Stimulated activated CD4-positive, alpha-beta T cell treated with anti-CD3 and anti-CD28 coated beads, Interleukin-12 subunit alpha, Interleukin-12 subunit beta, amount 100 ng/mL, for 24 hours (primary cell): ENCODE measurements at regions not wholly inside any gene's neighbourhood (a gene's known extent, or its start where the extent isn't known, plus 50 kb on each side); places are given as distances from the start of the nearest gene placed in this dataset.

Source experiments
- DNase-seq, 2 experiments: peaks; one replicate each; pipeline ENCODE4 v3.0.0-alpha.2; 2020; ENCODE audit warnings: low read depth in 2 of 2

DNA sequence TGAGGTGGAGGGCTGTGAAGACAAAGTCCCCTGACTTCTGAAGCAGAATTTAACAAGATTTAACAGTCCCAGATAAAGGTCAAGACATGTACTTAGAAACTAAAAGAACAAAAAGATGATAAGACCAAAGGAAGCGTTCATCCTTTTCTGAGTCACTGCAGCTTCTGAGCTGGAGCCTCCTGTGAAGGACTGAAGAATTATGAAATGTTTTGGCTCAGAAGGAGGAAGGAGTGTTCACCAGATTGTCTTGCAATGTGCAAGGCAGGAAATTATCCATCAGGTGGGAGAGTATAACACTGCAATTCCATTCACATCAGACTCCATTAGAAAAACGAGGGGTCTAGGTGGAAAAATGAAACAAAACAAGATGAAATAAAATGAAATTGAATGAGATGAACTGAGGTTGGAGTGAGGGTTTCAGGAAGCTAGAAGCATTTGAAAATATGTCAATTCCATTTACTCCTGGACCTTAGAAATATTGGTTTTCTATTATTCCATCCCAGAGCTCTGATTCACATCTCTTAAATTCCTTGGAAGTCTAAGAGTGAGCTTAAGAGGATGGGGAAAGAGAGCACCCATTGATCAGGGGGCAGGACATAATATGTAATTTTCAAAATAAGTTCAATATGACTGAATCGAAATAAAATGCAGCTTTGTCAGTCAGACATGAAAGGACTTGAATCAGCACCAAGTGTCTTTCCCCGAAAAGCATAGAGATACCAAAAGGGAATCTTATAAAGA, 186.1 kb upstream of the LNX1 start:
- DNase-seq = no peak

DNA sequence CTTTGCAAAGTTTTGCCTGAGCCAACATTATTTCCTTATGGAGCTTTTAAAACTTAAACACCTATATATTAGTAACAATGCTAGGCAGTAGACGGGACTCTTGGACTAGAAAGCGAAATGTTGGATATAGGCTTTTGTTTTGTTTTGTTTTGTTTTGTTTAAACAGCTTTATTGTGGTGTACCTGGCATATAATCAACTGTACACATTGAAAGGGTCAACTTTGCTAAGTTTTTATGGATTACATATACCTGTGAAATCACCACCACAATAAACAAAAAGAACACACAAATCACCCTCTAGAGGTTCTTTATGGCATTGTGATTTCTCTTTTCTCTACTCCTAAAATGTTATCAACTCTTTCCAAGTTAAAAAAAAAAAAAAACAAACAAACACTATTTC, 184.9 kb upstream of the LNX1 start:
- DNase-seq = no peak

DNA sequence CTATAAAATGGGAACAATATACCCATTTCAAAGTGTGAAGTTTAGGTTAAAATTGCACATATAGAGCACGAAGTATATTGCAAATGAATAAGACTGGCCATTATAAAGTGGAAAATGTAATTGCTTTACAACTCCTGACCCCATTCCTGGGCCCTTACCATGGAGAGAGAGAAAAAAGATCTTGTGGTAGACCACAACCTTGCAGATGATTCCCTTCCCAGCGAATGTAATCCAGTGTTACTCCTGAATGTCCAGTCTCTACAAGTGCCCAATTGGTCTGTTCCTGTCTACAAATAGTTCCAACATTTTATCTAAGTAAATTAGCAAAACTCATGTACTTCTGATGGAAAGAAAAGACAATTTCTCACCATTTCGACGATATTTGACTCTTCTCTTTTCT, 184.1 kb upstream of the LNX1 start:
- DNase-seq = no peak

DNA sequence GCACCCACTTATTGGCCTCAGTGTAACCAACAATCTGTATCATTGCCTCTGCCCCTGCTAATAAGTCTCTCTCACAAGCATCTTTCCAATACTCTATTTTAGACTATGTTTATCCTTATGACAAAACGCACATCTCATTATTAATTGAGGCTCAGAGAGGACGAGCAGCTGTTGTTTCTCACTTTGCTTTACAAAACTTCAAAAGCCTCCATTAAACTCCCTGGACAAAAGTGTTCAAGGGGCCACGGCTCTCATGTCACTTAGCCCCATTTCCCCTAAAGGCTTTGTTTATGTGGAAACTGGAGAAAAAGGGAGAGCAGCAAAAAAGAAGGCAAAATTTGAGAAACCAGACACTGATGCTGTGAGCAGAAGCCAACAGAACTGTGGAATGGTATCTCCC, 180.0 kb upstream of the LNX1 start:
- no peak for DNase-seq

DNA sequence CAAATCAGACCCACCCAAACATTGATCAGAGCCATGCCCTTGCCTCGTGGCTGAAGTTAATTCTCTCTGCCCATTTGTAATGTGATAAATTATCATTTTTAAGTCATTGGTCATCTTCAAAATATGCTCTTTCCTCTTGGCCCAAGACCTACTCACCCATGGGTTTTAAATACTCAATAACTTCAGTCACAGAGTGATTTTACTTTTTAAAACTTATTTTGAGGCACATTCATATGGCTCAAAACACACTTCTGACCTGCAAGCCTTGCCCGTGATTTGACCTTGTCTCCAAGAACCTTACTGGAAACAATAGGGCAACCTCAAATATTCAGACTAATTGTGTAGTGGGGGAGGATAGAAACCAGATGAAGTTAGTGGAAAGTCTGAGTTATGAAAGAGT, 176.2 kb upstream of the LNX1 start:
- no peak for DNase-seq

DNA sequence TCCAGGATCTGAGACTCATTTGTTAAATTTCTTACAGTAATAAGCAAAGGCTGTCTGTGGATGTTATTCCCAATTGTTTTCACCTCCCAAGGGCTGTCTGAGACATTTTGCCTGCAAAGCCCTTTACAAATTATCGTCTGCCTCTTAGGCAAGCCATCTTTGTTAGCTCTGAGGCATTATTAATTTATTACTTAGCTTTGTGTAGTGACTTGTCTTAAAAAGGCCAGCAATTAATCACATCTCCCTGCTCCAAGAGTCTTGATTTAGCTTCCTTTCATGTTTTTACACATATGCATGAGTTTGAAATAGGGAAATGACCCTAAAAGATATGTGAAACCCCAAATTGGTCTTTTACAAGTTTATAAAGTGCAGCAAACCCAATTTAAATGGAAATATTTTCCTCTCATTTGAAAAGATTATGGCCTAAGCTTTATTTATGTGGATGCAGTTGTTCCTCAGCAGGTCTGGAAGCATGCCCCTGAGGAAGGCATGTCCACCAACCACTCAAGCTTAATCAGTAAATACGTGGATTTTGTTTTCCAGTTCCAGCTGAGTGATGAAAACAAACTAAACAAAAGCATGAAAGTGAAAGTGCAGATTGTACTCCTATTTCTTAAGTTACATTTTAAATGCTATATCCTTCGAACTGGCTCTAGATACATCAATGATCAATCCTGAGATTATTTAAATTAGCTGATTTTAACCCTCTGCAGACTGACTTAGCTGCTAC, 173.6 kb upstream of the LNX1 start:
- no peak for DNase-seq

DNA sequence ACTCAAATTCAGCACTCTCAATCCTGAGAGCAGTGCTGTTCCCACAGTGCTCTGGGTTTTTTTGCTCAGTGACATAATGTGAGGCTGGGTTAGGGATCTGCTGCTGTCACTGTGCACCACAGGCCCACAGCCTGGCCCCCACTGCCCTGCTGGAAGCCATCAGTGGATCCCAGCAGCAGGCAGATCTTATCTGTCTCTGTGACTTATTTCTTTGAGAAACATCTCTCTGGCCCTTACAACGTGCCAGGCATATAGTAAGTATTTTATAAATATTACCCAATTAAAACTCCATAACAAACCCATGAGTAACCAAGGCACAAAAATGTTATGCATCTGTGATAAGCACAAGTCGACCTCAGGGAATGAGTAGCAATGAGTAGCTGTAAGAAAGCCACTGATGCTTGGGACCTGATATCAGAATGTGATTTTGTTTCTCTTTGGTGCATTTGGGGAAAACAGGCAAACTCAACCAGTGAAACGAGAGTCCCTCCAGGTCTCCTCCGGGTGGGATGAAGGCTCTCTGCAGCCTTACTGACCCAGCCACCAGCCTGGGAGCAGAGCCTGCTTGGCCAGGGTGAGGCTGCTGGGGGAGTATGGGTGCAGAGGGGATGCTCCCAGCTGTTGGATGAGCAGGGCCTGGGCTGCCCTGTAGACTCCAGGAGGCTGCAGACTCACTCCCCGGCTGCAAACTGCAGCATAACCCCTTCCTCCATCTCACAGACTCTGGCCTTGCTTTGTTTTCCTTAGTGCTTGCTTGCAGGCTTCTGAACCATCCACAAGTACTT, 172.7 kb upstream of the LNX1 start:
- DNase-seq = no peak

DNA sequence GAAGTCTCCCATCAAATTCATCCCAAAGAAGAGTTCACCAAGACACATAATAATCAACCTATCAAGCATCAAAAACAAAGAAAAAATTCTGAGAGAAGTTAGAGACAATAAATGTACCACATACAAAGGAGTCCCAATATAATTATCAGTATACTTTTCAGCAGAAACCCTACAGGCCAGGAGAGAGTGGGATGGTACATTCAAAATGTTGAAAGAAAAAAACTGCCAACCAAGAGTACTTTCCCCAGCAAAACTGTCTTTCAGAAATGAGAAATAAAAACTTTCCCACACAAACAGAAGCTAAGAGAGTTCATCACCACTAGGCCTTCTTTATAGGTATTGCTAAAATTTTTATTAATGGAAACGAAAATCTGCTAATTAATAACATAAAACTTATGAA, 164.4 kb upstream of the LNX1 start:
- DNase-seq = no peak

DNA sequence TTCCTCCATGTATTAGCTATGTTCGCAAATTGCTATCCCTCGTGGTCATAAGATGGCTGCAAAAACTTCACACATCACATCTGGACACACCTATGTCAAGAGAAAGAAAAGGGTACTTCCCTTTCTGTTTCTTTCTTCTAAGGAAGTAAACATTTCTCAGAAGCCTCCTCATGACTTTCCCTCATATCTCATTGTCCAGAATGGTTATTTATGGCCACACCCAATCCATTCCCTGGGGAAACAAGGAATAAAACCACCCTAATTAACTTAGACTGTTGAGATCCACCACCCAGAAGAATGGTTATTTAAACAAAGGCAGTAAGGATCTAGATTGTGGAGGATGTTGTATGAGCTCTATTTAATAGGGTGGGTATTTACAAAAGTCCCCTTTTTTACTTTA, 160.8 kb upstream of the LNX1 start:
- DNase-seq = no peak

DNA sequence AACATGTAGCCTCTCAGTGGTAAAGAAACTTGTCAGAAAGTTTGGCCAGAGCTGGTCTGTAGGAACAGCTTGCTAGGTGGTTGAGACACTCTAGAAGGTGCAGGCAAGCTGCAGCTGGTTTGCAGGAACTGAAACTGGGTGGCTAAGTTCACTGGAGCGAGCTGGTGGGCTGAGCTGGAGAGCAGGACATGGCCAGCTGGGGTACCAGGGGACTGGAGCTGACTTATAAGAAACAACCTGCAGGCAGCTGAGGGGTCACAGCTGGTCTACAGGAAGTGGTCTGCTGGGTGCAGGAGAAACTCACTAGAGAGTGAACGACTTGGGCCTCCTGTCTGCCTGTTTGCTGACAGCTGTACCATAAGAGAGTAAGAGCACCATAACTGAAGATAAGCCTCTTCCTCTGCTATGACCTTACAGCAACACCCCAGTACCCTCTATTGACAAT, 157.1 kb upstream of the LNX1 start:
- no peak for DNase-seq

DNA sequence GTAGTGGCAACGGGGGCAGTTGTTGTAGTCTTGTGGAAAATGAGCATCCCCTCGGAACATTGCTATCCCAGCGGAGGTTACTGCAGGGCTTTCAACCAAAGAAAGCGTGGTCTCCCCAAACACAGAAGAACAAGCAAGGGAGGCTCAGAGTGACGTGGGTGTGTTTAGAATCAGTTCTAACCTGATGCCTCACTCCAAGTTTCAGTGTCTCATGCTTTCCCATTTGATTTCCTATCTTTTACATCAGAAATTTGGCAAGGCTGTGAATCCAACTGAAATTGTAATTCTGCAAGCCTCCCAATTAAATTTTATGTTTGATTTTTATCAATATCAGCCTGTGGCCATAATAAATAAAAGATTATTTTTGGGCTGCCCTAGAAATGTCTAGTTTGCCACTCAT, 156.1 kb upstream of the LNX1 start:
- no peak for DNase-seq

DNA sequence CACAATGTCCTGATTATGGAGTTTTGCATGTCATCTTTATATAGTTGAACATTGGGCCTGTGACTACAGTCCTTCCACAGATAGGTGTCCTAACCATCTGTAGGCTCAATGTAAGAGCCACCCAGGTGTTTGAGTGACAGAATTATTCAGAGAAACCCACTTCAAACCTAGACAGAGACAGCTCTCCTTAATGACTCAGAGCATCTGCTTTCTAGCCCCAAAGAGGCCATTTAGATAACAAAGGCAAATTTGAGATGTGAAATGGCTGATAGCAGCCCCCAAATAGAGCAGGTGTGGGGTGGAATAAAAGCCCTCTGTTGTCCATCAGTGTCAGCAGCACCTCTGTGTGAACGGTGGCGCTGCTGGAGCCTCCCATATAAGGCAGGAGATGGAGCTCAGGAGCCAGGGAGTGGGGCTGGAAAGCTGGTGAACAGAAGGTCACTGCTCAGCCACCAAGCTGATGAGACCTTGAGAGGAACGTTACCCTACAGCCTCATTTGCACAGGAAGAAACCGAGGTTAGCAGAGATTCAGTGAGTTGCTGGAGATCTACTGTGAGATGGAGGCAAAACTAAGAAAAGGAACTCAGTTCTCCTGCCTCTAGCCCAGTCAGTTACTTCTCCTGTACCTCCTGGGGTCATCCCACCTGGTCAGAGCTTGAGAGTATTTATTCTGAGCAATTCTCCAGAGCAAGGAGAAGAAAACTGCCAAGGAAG, 153.3 kb upstream of the LNX1 start:
- no peak for DNase-seq

DNA sequence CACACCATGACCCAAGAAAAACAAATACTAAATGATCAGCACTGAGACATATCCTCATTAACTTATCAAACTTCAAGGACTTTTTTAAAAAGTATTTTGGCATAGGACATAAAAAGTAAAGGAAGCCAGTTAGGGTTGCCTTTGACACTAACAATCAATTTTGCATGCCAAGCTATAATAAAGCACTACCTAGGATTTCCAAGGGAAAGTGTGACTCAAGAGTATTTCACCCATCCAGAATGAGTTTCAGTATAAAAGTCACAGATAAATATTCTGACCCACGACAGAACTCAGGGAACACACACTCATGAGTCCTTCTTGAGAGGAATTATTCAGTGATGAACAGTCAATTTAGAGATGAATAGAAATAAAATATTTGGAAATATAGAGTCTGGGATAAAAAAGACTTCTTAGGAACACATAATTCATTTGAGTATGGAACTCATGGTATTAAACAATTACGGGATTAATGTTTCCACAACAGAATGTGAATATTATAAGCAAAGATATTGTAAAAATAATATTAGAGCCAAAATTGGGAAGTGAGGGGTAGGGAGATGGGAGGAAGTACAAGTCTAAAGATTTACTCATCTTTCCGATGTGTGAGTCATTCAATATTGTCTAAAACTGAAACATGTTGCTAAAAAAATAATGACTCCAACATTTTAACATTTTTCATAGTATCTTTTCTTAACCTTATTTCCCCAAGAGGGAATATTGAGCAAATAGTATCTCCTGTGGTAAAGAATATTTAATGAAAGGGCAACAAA, 143.5 kb upstream of the LNX1 start:
- DNase-seq = no peak

DNA sequence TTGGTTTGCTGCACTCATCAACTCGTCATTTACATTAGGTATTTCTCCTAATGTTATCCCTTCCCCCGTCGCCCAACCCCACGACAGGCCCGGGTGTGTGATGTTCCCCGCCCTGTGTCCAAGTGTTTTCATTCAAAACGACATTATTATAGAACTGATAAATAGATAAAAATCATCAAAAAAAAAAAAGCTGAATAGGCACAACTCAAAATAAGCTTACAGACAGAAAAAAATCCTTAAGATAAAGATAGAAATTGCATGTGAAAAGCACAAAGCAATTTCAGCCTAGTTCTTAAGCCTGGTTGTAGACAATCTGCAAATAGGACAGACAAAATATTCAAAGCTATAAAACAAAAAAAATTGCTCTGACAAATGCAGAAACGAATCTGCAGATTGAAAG, 142.9 kb upstream of the LNX1 start:
- no peak for DNase-seq

DNA sequence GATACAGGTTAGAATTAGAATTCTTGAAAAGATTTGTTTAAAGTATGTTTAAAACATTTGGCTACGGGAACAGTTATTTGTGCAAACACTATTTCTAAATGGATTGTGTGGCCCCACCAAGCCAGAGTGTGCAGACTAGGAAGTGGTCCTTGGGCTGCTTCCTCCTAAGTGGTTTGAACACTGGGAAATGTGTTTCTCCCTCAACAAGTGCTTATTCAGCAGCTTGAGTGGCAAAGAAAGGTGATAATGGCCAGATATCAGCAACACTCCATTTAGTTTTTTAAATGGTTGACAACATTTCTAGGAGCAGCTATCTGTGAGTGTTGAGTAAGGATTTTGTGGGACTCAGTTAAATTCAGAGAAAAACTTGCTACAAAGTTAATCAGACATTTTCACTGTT, 141.4 kb upstream of the LNX1 start:
- no peak for DNase-seq

DNA sequence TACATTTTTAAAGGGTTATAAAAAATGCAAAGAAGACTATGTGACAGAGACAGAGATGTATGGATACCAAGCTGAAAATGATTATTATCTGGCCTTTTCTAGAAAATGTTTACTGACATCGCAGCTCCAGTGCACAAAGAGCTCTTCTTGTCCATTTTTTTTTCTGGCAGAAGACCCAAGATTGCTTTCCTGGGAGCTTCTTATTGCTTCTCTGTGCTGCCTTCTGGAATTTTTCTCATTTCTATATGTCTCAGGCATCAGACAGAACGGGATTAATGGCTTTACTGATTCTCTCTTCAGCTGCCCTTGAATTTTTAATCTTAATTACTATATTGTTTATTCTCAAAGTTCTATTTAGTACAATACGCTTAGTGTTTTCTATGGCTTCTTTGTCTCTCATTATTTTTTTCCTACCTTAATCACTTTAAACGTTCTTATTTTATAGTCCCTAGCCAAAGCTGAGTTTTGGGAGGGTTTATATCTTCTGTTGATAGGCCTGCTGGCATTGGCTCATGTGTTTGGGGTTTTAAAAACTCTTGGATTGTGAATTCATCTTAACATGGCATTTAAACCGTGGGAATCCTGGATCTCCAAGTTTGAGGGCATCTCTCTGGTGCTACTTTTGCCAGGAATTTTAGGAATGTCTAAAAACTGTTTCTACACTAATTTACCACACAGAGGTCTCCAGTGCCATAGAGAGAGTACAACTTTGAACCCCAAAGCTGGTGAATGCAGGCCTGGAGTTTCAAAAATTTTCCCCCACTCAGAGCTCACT, 138.9 kb upstream of the LNX1 start:
- DNase-seq = no peak

DNA sequence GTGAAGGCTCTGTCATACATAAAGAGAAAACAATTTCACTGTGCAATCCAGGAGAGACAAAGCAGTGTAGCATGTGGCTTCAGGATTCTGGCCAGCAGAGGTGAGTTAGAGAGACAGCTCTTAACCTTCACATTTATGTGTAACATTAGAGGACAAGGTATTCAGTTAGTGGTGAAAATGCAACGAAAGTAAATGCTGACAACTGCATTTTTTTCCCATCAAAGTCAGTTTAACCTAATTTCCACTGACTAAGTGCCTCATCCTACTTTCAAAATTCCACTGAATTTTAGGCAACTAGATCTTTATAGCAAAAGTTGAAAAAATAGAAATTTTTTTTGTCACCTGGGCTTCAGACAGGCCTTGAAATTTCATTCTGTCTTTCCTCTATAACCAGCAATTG, 130.8 kb upstream of the LNX1 start:
- no peak for DNase-seq

DNA sequence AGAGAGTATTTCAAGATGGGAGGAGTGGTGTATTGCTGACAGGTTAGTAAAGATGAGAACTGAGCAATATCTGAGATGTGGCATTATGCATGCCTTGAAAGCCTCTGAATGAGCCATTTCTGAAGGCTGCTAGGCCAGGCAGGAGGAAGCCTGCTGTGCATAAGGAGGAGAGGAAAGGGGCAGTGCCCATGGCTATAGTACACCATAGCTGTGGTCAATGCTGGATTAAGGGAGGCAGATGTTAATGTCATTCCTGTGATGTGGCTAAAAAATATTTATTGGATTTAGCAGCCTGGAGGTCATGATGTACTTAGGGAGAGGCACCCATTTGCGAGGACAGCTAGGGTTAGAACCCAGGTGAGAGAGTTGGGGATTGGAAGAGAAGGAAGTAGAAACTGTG, 130.0 kb upstream of the LNX1 start:
- DNase-seq = no peak

DNA sequence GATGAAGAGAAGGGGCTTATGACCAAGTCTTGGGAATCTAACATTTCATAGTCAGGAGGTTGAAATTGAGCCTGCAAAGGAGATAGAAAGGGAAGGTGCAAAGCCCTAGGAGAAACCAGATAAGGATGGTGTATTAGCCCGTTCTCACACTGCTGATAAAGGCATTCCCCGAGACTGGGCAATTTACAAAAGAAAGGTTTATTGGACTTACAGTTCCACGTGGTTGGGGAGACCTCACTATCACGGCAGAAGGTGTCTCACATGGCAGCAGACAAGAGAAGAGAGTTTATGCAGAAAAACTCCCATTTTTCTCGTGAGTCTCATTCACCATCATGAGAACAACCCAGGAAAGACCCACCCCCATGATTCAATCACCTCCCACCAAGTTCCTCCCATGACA, 129.5 kb upstream of the LNX1 start:
- DNase-seq = no peak

DNA sequence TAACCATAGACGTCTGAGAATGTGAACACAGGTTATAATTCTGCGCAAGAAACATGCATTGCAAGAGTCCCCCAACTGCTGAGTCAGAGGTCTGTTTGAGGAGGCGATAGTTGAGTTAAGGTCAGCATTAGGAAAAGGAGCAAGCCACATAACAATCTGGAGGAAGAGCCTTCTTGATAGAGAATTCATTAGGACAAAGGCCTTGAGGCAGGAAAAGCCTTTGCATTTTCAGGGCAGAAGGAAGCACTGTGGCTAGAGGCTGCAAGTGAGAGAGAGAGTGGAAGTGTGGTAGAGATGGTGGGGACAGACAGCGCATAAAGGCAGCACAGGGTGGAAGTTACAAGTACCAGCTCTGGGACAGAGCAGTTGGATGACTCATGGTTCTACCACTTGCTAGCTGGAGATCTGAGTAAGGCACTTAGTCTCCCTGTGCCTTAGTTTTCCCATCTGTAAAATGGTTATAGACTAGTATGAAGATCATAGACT, 125.8 kb upstream of the LNX1 start:
- no peak for DNase-seq
